GM21381 (cell line): ENCODE measurements at regions not wholly inside any gene's neighbourhood (a gene's known extent, or its start where the extent isn't known, plus 50 kb on each side); places are given as distances from the start of the nearest gene placed in this dataset.

Experiments
- ATAC-seq: cut with Tn5 transposase; IDR thresholded peaks from one replicate; pipeline ENCODE4 v1.9.1; 2021; ENCODE audit warnings: mild to moderate bottlenecking, moderate library complexity; ENCODE audit not compliant: unreplicated experiment

DNA sequence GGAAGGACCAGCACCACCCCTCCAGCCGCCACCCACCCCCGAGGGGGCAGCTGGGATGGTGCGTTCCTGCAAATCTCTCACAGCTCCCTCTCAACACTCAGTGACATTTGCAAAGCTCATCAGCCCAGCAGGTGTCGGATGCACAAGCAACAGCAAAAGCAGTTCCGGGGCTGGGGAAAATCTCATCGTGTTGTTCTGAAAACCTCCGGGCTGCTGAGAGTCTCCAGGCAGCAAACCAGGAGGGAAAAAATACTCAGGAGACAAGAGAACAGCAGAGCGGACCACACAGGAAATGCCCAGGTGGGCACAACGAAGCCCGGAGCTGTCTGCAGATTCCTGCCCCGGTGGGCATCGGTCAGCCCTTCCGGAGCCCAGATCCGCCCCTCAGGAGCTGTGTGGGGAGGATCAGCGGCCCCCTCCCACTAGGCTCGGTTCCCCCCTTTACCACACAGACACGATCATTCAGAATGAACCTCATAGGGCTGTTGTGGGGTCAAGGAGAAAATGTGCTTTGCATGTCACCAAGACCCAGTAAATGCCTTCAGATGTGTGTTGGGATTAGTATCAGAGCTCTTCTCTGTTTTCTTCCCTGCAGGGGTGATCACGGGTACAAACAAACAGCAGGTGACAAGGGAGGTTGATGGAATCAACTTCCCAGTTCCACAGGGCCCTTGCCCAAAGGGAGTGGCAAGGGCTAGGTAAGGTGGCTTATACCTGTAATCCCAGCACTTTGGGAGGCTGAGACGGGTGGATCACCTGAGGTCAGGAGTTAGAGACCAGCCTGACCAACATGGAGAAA, 127.0 kb upstream of the TIAM1 start:
- ATAC-seq: no peak

DNA sequence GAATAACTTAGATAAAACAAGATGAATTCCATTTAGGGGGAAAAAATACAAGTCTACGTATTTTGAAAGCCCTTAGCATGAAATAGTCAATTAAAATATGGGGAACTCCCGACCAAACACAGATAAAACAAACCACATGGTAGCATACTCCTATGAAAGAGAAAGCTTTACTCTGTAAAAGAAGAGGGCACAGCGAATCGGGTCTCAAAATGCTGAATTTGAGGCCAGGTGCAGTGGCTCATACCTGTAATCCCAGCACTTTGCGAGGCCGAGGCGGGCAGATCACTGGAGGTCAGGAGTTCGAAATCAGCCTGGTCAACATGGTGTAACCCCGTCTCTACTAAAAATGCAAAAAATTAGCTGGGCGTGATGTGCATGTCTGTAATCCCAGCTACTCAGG, 116.9 kb upstream of the TIAM1 start:
- no peak for ATAC-seq

DNA sequence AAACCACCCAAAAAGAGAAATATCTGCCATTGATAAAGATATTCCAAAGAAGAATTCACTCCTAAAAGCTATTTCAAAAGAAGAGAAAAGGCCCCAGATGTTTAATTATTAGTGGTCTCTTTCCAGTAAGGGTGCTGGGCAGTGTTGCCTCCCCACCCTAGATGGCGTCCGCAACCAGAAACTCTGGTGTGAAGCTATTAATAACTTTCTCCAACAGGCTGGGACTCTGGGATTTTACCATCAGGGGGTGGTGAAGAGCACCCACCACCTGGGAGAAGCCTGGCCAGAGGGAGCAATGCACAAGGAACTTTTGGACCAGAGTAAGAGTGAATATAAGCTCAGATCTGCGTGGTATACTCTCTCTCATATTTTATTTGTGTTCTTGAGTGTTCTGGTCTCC, 115.4 kb upstream of the TIAM1 start:
- ATAC-seq: no peak

DNA sequence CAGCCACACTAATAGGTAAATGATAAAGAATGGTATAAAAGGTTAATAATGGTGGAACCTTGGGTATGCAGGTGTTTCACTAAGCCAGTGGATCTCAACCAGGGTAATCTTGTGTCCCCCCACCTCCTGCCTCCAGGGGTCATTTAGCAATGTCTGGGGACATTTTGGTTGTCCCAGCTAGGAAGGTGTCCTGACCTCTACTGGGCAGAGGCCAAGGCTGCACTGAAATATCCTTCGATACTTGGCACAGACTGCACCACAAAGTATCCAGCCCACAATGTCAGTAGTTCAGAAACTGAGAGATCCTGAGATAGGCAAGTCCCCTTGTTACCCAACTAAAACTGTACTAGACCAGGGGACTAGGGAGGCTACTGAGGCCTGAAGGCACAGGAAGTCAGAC, 113.6 kb upstream of the TIAM1 start:
- ATAC-seq: no peak

DNA sequence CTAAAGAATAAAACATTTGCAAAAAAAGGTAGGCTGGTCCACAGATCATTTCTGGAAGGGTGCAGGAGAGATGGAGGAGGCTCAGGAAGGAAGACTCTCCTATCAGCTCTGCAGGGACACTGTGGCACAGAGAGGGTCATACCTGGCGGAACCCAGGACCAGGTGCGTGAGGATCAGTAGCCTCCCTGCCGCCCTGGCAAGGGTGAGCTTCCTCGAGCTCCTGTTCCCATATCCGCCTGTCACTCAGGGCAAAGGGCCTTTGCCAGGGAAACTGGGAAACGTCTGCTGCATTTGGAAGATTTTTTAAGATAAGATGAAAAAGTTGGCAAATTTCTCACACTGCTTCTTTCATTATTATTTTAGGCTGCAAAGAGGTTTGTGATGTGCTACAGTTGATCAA, 112.1 kb upstream of the TIAM1 start:
- no peak for ATAC-seq

DNA sequence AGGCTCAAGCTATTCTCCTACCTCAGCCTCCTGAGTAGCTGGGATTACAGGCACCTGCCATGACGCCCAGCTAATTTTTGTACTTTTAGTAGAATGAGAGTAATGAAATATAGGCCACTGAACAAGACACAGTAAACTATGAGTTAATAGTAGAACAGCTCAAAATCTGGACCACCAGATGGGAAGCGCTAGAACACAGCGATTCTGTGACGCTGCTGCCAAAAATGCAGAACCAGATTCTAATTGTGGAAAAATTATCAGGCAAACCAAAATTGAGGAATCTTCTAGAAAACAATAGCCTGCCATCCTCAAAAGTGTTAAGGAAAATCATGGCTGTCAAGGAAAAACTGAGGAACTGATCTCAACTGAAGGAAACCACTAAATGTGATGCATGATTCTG, 111.4 kb upstream of the TIAM1 start:
- ATAC-seq: no peak

DNA sequence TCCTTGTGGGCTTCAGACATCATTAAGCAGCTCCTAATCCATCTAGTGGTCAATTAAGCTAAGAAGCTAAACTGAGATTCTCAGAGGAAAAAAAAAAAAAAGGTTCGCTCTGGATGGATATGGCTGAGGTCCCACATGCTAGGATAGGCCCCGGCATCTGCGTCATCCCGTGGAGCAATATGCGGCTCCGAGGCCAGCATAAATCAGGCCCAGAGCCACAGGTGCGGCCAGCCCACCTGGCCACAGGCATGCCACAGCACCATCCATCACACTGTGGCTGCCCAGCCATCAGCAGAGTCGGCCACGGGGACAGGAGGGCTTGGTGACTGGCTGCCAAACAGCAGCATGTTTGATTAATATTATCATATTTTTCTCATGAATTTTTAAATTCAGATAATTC, 106.9 kb upstream of the TIAM1 start:
- ATAC-seq: no peak

DNA sequence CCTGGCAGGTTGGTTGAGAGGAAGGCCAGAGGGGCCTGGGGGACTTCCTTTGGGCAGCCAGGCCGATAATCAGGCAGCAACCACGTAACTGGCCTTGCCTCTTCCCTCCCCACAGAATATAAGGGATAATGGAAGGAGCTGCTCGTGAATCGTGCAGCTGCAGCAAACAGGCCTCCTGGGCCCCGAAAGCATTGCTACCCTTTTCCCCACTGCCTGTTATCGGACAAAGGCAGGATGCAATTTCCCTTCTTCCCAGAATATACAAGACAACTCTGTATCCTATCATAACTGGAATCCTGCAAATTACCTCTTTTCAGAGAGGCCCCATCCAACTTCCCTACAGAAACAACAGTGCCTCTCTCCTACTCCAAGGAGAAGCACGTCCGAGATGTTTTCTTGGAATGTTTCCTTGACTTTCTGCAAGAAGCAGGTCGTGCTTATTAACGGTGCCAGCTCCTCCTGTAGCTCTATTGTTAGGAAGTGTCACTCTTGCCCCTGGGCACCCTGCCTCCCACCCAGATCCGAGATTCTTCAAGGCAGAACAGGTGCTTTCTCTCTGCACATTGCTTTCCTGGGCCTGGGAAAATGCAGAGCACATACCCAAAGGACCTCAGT, 106.0 kb upstream of the TIAM1 start:
- ATAC-seq: no peak

DNA sequence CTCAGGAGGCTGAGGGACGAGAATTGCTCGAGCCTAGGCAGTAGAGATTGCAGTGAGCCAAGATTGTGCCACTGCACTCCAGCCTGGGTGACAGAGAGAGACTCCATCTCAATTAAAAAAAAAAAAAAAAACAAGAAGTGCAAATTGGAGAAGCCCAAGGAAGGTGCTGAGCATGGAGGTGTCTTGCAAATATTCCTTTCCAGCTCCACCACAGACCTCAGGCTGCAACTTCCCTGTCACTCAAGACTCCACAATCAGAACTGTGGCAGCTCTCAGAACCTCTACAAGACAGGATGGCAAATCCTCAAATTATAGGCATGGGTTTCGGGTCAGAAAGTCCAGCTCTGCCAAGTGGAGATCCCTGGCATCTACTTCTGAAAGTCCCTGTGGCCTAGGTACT, 104.4 kb upstream of the TIAM1 start:
- no peak for ATAC-seq

DNA sequence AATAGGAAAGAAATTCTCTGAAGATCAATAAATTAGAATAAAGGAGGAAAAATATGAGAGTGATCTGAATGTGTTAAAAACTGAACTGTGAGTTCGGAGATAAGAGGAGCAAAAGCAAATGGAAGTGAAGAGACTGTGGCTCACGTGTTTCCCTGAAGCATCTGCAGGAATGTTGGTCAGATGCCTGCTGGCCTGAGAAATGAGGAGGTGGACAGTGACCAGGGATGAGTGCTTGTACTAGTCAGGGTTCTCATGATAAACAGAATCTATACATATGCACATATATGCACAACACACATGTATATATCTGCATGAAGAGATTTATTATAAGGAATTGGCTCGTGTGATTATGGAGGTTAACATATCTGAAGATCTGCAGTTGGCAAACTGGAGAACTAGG, 103.4 kb upstream of the TIAM1 start:
- ATAC-seq: no peak

DNA sequence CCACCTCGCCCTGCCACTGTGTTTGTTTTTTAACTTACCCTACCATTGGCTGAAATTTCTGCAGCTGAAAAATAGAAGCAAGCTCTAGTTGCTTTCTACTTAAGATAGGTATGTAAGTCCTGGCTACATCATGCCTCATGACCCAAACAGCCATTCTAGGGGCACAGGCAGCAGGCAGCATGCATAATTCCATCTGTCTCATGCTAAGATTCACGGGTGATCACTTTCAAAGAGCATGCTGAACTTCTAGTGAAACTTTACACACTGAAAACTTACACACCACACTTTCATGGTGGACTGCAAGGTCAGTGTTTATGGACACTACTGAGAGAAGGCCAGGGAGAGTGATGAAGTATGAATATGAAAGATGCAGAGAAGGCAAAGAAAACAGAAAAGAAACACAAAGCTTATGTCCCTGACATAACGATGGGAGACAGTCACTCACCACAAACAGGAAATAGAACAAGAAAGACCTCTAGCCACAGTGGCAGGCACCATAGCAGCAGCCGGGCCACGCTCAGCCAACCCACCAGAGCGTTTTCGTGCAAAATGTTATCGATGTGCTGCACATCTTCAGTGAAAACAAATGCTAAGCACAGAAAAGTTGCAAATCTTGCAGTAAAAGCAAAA, 102.3 kb upstream of the TIAM1 start:
- peak; percentile 54 for ATAC-seq

DNA sequence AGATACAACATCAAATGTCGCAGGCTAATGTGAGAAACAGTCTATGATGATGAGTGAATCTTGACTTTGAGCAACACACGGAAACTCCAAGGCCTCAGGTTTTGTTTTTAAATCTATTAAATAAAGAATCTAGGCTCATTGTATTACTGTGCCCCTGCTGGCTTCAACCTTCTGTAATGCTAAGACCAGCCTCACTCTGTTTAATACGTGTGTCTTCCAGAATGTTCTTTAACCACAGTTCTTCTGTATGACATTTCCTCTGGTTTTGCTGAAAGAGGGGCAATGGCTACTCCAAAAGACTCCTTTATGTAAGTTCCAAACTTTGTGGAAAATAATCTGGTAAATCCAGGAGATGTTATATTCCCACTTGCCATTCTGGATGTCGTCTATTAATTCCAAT, 101.1 kb upstream of the TIAM1 start:
- no peak for ATAC-seq

DNA sequence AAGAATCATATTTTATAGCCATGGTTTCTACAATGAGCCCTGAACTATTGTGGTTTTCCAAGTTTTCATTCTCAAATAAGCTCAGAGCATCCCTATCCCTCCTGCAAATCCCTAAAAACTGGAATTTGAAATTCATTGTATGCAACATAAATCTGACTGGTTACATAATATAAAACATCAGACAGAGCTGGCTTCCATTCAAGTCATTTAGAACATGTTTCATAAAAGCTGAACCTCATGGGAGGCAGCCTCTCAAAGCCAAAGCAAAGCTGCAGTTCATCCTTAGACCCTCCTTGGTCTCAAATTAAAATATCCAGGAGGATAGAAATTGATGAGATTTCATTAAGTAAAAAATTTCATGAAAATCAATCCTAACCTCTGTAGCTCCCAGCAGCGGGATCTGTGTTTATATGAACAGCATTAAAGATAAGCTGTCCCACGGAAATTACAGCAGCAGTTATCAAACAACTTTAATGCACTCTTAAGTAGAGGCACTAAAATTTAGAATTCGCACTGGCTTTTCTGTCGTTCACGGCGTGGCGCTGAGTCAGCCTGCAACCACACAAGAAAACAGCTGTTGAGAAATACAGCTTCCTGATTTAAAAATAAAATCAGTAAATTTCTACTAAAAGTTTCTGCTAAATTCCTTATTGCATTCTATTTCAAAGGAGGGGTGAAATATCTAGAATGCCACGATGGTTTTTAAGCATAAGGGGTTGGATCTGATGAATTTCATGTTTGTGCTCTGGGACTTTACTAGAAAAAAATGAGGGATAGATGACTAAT, 99.9 kb upstream of the TIAM1 start:
- no peak for ATAC-seq

DNA sequence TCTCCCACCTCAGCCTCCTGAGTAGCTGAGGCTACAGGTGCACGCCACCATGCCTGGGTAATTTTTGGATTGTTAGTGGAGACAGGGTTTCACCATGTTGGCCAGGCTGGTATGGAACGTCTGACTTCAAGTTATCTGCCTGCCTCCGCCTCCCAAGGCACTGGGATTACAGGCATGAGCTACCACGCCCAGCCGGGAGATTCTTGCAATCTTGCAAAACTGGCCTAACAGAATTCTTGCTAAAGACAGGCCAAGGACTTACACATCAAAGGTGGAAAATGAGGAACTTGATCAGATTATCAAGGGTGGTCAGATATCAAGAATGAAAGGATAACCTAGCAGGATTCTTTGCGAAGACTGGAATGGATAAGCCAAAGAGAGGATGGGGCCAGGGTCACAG, 98.3 kb upstream of the TIAM1 start:
- no peak for ATAC-seq

DNA sequence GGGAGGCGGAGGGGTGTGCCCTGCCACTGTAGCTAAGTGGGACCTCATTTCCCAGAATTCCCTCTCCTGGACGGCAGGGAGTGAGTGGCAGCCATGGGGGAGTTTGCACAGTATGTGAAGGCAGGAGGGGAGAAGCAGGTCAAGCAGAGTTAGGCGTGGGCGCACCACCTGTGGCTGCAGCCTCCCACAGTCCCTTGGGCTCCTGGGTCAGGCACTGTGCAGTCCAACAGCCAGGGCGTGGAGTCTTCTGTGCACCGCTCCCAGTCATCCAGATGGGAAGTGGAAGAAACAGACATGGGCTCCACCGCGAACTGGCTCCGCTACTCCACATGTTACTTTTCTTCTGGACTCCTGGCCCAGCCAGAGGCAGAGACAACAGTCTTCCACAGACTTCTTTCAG, 85.4 kb upstream of the TIAM1 start:
- ATAC-seq: no peak

DNA sequence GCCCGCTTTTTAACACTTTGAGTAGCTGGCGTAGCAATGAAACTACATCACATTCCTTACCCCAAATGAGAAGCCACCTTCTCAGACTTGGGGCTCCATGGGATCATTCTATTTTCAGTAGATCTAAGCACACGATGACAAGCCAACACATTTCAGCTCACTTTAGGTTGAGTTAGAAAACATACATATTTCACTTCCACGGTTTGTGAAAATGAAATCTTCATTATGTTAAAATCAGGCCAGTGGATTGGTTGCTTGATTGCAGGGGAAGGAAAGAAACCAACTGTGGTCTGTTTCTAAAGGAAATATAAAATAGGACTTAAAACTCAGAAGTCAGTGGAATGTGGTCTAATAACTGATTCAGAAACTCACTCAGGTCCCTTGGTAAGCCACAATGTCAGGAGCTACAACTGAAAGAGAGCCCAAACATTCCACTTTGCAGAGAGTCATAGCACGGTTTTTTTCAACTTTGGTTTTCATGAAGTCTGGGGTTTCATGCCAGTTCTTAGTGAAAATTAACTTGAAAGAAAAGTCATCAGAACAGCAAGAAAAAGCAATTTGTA, 82.3 kb upstream of the TIAM1 start:
- no peak for ATAC-seq

DNA sequence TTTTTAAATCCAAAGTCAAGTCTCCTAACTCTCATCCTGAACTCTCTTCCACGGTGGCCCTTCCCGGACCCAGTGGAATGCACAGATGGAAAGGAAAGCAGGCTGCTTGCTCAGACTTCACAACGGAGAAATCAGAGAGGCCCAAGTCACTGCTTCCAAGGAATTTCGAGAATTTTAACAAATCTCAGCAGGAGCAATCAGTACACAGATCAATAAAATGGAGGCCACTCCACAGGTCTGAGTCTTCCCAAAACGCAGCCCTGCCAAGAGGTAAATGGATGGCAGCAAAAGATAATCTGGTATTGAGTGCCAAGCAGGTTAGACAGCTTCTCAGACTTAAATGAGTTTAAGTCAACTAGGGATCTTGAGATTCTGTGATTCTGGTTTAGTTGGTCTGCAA, 81.1 kb upstream of the TIAM1 start:
- ATAC-seq: no peak

DNA sequence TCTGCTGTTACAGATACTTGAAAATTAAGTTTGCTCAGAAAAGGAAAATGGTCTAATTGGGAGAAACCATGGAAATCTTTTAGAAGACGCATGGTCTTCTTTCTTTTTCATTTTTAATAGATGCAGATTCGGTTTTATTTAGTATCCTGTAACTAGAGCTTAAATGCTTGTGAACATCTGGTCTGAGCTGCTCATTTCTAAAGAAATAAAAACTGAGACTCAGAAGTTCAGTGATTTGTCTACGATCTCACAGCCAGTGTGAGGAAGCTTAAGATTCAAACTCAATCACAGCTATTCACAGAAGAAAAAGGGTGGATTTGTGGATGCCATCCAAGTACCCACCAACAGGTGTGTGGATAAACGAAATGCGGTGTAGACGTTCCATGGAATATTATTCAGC, 80.0 kb upstream of the TIAM1 start:
- ATAC-seq: no peak

DNA sequence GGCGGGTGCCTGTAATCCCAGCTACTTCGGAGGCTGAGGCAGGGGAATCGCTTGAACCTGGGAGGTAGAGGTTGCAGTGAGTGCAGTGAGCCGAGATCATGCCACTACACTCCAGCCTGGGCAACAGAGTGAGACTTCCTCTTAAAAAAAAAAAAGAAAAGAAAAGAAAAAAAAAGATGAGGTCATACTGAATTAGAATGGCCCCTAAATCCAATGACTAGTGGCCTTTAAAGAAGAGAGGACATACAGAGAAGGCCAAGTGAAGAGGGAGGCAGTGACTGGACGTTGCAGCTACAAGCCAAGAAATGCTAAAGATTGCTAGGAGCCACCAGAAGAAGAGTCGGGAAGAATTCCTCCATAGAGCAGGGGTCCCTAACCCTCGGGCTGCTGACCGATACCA, 76.9 kb upstream of the TIAM1 start:
- ATAC-seq: no peak

DNA sequence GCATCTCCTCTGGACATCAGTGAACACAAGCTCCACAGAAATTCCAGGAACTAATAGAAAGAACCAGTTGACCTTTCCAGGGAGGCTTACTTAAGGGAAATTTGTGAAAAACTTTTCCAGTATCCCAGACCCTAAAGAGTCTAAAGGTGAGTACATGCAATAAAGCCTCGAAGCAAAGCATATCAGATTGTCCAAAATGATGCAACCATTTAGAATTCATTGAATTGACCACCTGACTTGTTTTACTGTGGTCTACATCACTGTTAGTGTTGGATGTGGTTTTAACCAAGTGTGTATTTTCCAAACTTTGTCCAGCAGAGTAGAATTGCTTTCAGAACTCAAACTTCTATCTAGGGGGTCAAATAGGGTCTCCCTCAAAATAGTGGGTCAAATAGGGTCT, 76.3 kb upstream of the TIAM1 start:
- no peak for ATAC-seq

DNA sequence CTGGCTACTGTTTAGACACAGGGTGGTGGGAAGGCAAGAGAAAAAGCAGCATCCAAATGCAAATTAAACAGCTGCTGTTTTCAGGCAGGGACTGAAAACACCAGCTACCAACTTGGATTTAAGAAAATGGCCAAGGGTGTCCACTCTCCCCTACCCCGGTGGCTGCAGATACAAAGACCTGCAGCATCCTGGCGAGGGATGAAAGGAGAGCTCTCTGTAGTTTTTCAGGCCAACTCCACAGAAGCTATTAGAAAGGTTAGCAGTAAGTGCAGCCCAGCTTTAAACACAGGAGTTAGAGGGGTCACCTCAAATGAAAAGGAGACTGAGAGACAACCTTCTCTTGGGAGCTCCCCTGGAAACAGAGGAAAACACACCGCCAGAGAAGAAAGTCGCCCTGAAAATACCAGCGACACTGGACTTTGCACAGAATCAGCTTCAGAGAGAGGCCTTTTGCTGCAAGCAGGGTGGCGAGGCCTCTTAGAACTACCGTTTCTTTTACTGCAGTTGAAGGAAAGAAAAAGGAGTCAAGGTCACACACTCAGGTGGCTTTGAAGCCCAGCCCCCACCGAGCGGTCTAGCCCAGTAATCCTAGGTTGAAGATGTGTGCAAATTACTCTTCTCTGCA, 74.4 kb upstream of the TIAM1 start:
- no peak for ATAC-seq
